GM19468 (cell line): ENCODE measurements at regions not wholly inside any gene's neighbourhood (a gene's known extent, or its start where the extent isn't known, plus 50 kb on each side); places are given as distances from the start of the nearest gene placed in this dataset.

ENCODE experiments used
- ATAC-seq: cut with Tn5 transposase; IDR thresholded peaks from one replicate; pipeline ENCODE4 v1.9.1; 2021; ENCODE audit warnings: mild to moderate bottlenecking, moderate library complexity, moderate number of reproducible peaks; ENCODE audit not compliant: unreplicated experiment; ENCODE audit errors: extremely low read depth

- ATAC-seq, result no peak
These were observed 138.2 kb upstream of the CST7 start for GRCh38 chr20:24810676-24811407.

DNA sequence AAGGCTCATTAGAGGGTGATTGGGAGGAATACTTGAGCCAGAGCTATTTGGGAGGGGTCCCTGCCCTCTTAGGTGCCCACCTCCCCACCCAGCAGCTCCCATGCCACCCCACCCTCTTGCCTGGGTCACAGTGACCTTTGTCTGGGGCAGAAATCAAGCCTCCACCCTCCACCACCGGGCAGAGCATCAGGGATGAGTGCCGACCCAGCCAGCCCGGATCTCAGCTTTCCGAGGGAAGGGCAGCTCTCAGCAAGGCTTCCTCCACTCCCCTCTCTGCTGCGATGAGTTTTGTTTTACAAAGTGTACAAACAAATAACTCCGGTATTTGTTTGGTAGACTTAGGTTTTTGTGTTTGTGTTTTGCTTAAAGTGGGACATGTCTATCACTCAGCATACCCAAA lies 136.7 kb upstream of the CST7 start:
- ATAC-seq, result no peak

- no peak for ATAC-seq
These were observed 136.0 kb upstream of the CST7 start for GRCh38 chr20:24813080-24813479.

DNA sequence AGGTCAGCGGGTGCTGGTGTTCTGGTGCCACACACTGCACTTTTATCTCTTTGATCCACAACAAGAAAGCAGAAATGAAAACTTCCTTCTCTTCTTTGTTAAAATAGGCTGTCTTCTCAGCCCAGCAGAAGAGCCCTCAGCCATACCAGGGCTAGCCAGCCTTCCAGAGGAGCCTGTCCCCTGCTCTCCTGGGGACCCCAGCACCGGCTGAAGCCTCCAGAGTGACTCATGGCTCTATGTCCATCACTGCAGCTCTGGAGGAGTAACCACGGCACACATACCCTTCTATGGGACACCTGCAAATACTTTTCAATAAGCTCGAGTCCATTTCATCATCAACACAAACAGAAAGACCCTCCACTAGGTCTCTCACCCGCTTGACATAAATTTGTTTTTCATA lies 135.6 kb upstream of the CST7 start:
- ATAC-seq, result no peak

DNA sequence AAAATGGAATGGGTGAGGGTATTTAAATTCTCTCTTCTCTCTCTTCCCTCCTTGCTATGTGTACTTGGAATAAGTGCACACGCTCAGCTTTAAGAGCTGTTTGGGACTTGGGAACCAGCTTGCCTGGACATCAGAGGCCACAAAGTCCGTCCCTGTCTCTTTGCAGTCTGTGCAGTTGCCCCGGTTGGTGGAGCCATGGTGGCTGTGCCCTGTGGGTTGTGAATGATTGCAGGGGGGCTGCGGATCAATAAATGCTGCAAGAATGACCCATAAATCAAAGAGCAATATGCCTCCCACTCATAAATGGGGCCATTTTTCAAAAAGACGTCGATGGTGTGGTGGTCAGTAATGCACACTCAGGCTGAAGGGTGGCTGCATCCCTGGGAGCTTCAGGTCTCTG lies 135.1 kb upstream of the CST7 start:
- no peak for ATAC-seq

- no peak for ATAC-seq
These were observed 134.4 kb upstream of the CST7 start for GRCh38 chr20:24814556-24815195.

GRCh38 chr20:24815196-24815815 lies 133.8 kb upstream of the CST7 start:
- no peak for ATAC-seq

DNA sequence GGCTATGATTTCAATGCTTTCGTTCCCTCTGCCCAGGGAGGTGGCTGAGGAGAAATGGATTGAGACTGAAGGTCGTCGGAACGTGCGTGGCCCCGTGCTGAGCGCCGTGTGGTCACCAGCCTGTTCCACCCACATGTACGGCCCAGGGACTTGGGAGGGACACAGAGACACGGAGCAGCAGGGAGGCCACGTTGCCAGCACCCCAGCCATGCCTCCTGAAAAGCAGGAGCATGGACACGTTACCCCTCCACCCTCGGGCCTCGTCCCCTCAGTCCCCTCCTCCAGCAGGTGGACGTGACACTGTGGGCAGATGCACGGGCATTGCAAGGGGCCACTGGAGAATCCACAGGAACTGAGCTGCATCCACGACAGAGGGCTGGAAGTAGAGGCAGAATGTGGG lies 133.1 kb upstream of the CST7 start:
- ATAC-seq, result no peak

DNA sequence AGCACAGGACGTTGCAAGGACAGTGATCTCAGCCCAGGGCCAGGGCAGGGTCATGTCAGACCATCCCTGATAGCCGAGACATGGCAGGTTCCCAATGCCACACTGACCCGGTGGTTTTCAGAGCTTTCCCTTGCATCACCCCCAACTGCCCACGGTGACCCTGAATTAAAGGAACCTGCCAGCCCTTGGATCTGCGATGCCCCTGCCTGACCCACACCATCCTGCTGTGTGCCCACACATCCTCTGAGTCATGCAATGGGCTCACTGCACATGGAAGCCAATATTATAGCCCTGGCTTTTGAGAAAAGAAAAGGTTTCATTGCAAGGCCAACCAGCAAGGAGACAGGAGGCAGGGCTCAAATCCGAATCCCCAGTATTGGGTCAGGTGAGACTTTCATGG lies 132.6 kb upstream of the CST7 start:
- no peak for ATAC-seq

- ATAC-seq, result no peak
These were observed 132.2 kb upstream of the CST7 start for GRCh38 chr20:24816907-24817306.

DNA sequence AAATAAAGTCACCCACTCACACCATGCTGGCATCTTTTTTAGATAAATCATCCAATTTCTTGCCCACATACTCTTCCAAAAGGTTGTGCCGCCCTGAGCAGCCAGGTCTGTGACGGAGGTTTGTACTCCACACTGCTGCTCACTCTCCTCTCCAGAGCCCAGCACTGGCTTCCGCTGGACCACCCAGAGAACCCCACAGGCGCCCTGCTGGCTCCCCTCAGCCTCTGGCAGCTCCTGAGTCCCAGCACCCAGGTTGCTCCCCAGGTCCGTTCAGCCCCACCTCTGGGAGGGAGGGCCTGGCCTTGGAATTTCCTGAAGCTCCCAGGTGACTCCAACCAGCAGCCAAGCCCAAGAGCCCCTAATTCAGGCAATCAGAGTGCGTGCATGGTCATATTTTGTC lies 131.7 kb upstream of the CST7 start:
- ATAC-seq, result no peak

GRCh38 chr20:24818056-24818455 lies 131.0 kb upstream of the CST7 start:
- no peak for ATAC-seq

DNA sequence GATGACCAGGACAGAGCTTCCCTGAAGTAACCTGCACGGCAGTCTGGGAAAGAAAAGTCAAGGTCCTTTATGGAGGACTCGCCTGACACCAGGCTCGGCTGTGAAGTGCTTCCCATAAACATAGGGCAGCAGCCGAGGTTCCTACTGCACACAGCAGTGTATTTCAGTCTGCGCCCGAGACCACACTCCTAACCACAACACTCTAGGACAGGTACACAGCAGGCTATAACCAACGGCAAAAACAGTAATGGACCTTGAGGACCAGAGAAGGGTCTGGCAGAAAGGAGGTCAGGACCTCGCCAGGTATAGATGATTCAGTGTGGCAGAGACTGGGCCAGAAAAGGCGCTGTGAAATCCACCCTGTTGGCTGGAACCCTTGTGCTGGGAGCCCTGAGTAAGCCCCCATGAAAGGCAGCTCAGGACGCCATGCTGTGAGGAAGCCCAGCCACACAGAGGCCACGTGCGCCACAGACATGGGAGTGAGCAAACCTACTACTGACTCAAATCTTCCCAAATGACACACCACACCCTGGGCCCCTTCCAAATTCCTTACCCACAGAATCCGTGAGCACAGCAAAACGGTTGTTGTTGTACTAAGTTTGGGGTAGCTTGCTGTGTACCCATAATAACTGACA lies 129.6 kb upstream of the CST7 start:
- ATAC-seq, result no peak

DNA sequence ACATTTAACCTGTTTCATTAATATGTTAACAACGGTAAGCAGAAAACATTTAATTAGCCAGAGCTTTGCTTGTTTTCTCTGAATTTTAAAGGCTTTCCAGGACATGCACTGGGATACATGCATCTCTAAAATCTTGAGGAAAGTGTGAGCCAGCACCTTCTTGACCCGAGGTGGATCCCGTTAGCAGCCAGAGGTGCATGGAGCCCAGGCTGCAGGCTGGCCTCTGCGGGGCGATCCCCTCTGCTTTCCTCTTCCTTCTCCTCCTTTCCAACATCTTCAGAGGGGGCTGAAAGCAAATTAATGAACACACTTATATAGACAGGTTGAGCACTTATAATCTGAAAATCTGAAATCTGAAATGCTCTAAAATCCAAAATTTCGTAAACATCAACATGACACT lies 128.7 kb upstream of the CST7 start:
- ATAC-seq, result no peak

DNA sequence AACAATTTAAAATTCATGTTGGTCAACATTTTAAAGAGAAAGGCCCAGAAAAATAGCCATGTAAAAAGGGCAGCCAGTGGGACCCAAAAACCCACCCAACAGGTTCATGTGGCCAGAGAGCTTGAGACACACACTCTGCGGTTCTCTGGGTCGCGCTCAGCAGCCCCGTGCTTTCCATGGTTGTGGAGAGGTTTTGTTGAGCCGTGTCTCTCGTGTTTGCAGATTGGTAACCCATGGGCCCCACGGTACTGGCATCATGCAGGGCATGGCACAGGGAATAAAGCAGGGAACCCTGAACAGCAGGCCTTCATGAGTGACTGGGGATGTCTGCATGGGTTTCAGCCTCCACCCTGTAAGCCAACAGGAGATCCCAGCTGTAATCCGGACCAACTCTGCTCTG lies 127.7 kb upstream of the CST7 start:
- ATAC-seq, result no peak

- no peak for ATAC-seq
These were observed 125.8 kb upstream of the CST7 start for GRCh38 chr20:24823176-24823784.

DNA sequence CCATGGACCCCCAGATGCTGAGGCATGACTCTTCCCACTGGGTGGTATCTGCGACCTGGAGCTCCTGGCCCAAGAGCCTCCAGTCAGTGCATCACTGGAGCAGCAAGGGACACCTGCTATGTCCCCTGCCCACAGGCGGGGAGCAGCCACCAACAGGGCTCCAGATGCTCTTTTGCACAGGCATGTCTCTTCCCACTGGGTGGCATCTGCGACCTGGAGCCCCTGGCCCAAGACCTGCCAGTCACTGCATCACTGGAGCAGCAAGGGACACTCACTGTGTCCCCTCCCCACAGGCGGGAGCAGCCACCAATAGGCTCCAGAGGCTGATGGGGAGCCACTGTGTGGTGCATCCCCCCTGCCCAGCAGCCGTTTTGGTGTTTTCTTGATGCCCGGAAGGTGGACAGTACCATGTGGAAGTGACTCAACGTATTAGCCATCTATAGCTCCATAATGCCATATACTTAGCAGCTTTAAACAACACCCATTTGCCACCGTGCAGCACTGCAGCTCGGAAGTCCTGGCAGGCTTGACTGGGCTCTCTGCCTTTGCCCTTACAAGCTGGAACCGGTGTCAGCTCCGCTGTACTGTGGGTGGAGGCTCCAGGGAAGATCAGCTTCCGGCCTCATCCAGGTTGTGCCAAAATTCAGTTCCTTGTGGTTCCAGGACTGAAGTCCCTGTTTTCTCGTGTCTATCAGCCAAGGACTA lies 124.9 kb upstream of the CST7 start:
- ATAC-seq, result no peak

- ATAC-seq, result no peak
These were observed 123.5 kb upstream of the CST7 start for GRCh38 chr20:24825591-24825990.

GRCh38 chr20:24827603-24828295 lies 121.3 kb upstream of the CST7 start:
- ATAC-seq, result no peak
